GM21723 (cell line): ENCODE measurements at regions not wholly inside any gene's neighbourhood (a gene's known extent, or its start where the extent isn't known, plus 50 kb on each side); places are given as distances from the start of the nearest gene placed in this dataset.

Experiments
- ATAC-seq: cut with Tn5 transposase; IDR thresholded peaks from one replicate; pipeline ENCODE4 v1.9.1; 2021; ENCODE audit warnings: mild to moderate bottlenecking, moderate library complexity; ENCODE audit not compliant: unreplicated experiment

DNA sequence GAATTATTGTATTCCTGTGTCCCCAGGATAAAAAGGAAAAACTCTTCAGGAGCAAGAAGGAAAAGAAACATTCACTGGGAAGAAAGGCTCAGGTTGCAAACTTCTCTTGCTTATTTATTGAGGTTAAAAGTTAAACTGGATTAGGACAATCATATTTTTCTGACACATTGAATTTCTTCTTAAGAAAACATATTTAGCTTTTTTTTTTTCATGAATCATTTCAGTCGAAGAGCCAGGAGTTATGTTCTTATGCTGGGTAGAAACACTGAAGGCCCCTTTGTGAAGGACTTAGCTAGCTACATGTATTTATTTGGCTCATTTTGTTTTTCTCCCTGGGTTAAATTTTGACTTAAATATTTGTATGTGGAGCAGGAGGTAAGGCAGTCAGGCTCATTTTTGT is 434.0 kb downstream of the KLF5 start:
- no peak for ATAC-seq

DNA sequence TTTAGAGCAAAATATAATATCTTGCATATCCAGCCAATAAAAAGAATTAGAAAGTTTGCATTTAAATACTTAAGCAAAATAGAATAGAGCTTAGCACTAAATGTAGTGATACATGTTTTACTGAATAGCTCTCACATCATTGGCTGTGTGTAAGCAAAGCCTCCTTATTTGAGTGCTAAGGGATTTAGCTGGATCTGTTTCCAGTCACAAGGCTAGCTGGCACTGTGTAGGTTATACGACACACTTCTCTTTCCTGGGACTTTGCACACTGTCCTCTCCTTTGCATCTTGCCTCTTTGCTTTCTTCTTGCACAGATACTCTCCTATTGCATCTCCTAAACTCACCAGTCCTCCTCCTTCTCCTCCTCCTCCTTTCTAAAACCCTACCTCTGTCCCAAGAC is 423.8 kb downstream of the KLF5 start:
- ATAC-seq = no peak

DNA sequence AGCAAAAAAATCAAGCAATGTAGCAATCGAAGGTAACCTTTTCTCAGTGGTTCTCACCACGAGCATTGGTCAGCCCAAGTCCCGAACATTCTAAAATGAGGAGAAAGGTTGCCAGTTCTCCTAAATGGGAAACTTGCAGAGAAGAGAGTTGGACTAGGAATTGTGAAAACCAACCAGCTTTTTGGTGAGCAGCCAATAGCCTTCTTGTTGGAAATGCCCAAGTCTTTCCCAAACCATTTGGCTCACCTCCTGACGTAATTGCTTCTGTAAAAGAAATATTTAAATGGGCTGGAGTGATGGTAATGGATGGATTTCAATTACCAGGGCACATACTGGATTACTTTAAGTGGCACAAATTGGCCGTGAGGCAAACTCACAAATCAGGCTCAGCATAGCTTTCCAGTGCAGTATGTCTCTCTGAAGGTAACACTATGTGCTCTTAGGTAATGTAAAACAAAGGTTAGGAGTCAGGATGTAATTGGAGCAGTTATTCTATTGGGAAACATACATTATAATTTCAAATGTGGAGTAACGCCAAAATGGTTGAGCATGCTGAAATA is 423.2 kb downstream of the KLF5 start:
- ATAC-seq = no peak

DNA sequence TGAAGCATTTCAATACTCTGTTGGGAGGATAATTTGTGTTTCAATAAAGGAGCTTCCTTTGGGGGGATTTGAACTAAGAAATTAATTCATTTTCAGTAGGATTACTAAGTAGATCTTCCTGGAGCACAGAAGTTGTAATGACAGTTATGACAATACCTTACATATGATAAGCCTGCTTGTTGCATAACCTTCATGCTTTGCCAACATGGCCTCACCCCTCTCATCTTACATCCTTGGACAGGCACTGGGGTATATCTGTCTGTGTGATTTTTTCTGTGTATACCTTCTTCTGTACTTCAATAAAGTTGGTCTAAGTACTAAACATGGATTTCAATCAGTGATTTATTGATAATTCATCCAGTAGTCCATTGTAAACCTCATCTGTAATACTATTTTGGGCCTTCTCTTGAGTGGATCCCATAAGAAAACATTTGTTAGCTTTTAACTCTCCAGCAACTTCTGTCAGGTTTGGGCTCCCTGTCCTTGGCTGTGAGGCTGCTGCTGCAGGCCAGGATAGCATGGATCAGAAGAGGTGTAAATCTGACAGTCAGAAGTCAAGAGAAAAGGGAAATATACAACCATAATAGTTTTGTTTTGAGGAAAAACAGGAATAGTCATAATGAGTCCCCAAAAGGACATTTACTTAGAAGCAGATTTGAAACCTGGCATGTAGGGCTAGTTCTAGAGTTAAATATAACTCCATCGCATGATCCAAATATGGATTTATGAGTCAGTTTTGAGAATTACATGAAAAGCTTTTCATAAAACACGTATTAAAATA is 422.2 kb downstream of the KLF5 start:
- ATAC-seq = no peak

DNA sequence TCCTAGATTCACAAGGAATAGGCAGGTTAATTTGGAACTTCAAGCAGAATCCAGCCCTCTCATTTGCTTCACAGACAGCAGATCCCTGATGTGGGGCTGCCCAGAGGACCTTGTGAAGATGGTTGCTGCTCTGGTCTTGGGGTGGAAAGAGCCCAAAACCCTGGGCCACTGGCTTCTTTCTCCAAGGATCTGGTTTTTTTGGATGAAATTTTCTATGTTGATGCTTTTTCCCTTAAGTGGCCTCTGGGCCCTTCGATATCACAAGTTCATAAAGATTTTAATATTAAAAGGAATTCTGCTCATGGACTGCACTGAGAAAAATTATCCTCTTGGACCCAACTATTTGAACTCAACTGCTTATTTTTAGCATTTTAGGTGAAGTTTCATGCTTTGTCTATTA is 421.1 kb downstream of the KLF5 start:
- no peak for ATAC-seq

DNA sequence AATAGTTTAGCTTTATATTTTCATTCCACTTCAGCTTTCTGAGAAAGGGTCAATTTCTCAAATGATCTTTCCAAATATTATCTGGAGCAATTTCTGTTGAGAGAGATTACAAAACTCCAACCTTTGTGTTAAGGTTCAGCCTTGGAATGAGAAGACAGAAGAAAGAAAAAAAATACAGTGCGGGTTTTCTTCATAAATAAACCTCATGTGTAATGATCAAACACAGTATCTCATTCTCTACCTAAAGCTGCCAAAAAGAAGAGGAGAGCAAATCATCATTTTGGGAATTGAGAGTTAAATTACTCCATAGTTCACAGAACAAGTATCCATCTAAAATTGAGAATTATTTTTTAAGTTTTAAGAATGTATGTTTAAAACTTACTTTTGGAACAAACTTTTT is 420.5 kb downstream of the KLF5 start:
- ATAC-seq = no peak

DNA sequence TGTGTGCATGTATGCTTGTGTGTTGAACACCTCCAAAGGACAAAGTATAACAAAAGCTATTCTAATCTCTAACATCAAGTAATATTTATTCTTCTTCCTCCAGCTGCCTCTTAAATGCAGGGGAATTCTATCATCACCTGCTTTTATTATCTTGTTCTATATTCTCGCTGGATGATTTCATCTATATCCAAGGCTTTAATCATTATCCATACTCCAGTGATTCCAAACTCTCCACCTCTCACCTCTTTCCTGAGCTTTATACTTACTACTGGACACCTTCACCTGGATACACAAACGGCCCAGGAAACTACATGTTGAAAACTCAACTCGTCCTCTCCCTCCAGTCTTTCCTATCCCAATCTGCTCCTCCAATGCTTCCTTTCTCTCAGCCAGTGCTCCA is 418.6 kb downstream of the KLF5 start:
- ATAC-seq = no peak

DNA sequence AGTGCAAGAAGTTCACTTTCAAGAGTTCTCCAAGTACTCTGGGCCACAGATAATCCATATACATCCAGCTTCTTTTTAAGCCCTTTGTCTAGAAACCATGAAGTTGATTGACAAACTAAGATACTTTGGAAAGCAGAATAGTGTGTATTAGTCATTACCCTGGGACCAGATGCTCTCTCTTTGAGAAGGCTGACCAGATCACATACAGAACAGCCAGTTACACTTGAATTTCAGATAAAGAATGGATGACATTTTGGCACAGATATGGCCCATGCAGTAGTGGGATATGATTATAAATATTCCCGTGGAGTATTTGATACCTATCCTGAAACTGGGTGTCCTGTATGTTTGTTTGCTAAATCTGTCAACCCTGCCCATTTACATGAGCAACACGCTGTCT is 414.2 kb downstream of the KLF5 start:
- ATAC-seq = no peak

DNA sequence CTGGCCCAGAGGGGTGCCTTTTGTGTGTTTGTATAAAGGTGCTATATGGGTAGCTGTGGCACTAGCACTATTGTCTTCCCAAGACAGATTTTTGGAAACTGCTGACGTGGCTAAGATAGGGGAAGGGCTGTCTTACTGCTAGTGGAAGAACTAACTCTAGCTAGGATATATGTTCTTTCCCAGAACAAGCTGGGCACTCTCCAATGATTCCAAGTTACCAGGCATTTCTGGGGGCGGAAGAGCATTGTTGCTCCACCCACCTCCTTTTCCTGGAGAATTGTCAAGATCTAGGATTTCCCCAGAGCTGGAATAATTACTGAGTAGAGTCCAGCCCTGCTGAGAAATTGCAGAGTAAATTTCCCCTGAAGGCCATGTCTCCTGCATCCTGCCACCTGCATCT is 408.3 kb downstream of the KLF5 start:
- ATAC-seq = no peak

DNA sequence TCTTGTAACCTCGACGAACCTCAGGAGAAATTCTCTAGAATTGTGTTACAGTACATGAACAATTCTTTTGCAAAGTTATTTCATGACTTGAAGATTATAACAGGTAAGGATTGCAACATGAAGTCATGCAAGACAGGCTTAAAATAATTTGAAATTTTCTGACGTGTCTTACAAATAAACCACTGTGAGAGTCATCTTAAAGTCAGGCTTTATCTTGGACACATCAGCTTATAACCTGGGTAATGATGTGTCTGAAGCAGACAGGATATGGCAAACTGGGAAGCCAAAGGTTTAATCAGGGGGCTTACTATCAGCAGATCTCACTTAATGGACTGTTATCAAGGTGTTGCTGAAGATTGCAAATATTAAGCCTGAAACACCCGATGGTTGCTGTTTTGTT is 407.8 kb downstream of the KLF5 start:
- ATAC-seq = no peak

DNA sequence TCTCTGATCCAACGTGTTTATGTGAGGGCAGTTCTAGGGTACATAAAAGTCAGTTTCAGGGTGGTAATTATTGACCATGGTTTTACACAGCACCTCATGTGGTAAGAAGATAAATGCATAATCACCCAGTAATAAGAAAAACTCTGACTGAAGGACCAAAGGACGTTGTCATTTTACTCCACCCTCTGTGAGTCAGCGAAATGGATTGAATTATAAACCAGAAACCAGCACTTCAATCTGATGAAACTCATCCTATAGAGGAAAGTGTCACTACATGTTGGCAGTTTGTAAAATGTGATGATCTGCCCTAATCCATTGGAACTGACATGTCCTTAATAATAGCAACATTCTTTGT is 406.8 kb downstream of the KLF5 start:
- ATAC-seq = no peak

DNA sequence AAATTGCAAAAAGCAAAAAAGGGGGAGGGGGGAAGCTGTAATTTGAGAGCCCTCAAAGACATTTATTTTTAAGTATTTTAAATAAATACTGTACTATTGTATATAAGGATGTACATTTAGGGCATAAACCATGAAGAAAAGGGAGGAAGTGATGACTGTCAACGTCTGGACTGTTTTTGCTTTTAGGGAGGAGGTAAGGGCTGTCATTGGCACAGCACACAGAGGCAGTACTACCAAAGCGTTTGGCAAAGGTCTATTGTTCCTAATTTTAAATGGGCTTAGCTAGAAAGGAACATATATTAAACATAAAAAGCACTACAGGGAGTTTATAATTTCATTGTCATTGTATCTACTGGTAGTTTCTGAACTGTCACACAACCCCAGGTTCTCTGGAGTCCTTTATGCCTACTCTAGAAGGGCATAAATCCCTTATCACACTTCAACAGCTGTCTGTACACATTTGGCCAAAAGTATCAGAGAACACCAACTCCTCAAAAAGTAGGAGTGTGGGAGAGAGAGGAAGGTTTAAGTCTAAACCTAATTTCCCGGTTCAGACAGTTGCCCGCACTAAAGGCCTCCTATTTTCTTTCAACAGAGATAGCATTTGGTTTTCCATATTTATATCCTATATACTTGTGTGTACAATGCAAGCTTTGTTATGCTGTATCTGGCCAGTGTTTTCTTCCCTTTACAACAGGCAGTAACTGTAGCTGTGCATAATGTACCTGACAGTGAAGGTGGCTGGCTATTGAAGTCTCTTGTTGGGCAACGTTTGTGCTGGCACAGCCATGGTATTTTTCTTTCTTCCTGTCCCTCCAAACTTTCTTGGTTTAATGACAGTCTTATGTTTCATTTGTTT is 406.2 kb downstream of the KLF5 start:
- no peak for ATAC-seq

DNA sequence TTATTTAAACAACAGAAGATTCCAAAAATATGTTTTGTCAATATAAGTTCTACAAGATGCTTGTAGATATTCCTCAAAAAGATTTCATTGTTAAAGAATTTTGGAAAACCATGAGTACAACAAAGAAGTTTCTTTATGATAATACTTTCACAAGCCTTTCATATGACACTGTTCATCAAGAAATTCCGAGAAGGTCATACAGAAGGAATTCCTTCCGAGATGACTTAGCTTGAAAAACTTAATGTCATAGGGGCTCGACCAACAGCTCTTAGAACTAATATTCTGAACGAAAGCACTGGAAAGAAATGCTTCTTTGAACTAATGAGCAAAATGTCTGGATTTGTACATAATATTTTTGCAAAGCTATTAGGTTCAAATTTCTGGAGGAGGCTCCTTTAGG is 403.4 kb downstream of the KLF5 start:
- ATAC-seq = no peak

DNA sequence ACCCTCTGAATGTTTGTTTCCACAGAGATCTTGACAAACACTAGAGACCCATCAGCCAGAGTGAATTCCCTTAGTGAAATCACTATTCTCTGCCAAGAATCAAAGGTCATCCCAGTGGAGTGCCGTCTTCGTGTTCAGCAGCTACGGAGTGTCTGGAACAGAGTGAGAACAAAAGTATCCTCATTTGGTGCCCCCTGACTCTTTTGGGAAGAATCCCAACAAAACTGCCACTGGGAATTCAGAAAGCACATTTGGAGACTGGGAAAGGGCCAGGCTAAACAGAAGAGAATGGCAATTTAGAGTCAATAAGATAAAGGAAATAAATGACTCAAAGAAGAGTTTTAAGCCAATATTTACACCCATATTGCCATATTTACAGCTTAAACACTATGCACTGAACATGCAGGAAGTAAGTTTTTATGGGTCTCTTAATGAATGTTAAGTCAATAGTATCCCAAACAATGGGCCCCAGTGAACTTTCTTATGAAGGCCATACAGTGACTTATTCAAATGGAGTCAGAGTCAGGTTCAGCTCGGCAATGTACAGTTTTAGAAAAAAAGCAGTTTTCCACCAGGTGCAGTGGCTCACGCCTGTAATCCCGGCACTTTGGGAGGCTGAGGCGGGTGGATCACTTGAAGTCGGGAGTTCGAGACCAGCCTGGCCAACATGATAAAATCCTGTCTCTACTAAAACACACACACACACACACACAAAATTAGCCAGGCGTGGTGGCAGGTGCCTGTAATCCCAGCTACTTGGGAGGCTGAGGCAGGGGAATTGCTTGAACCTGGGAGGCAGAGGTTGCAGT is 392.6 kb downstream of the KLF5 start:
- ATAC-seq = no peak

DNA sequence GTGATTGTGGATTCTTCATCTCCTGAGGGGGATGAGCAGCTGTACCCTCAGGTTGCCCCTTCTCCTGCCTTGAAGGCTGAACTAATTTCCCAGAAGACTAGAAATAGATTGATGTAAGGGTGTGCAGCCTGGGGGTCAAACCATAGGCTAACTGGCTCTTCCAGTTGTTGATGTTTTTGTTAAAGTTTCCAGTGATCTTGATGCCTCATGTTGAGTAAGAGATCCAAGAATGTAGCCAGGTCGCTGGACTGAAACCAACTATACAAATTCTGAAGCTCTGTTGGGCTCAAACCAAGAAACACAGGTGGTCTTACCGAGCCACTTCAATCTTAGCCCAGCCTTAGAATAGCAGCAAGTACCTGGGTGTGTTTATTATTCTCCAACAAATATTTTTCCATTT is 391.8 kb downstream of the KLF5 start:
- ATAC-seq = no peak

DNA sequence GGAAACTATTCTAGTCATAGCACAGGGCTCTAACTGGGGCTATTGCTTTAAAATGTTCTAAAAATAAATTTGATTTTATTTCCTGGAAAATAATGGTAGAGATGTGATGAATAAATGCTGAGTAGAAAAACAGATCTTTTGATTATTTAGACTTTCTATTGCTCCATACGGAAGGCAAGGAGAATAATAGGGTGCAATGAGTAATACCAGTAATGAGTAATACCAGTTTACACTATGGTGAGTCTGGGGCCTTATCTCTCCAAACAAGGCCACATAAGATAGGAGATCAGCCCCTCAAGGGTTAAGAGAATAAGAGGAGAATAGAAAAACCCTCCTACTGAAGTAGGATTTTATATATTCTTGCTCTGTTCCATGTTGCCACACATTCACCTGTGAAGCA is 390.4 kb downstream of the KLF5 start:
- ATAC-seq = no peak

DNA sequence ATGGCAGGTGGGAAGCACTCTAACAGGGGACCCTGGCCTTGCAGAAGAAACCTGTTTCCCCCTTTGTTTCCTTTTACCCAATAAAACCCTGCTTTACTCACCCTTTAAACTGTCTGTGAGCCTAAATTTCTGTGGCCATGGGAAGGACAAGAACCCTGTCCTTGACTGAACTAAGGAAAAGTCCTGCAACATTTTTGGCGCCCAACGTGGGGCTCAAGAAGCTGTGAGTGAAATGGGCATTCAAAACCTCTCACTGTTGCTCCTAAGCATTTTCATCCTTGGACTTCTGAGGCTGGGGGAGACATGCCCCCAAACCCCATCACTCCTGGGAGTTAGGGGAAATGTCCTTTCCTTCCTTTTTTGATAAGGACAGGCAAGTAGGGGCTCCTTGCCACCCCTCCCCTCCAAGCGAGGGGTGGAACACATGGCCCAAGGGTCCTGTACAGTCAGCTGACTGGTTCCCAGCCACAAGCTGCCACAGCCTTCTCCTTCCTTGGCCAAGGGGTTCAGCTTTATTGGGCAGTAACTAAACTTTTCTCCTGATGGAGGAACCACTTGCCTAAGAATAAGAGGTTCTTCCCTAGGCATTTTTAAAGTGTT is 381.6 kb downstream of the KLF5 start:
- no peak for ATAC-seq

DNA sequence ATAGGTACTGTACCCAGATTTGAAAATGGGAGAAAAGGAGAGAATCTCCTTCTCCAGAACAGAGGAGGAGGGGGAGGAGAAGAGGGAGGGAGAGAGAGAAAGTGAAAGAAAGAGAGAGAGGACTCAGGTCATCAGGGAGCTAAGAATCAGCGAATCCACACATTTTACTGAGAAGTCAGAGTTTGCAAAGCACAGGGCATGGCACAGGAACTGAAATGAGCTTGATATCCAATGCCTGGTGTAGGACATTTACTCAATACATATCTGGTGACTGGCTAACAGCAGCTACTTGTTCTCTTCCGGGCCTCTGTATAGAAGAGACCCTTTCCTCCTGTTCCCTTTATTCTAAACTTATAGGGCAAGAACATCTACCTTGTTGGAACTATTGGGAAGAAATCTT is 375.1 kb downstream of the KLF5 start:
- ATAC-seq = no peak

DNA sequence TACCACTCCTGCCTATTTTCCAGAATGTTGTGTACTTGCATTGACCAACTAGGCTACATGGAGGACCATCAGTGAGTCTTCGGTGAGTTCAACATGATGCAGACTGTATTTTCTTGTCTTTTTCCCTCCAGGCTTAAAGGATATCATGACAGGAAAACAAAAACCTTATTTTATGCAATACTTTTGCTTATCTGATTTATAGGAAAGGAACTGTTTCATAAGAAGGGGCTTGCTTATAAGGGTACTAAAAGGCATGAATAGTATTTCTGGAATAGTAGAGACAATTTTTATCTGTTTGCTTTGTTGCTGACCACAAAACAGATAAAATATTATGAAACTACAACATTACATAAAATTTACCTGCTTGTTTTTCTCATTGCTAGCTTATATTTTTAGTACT is 374.7 kb downstream of the KLF5 start:
- no peak for ATAC-seq

DNA sequence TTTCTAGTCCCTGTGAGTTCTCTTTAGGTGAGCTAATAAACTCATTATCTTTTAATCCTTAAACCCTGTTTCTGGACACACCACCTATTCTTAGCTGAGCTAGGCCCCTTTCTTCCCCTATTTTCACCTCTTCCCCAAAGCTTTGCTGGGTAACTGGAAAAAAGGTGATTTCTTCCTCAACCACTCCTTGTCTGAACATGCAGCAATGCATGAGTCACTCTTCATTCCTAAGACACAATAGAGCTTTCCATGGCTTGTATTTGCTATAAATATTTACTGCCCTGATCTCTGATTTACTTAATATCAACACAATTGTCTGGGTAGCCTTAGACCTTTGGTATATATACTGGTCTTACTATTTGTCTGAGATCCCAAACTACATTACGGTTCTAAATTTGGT is 370.9 kb downstream of the KLF5 start:
- ATAC-seq = no peak

DNA sequence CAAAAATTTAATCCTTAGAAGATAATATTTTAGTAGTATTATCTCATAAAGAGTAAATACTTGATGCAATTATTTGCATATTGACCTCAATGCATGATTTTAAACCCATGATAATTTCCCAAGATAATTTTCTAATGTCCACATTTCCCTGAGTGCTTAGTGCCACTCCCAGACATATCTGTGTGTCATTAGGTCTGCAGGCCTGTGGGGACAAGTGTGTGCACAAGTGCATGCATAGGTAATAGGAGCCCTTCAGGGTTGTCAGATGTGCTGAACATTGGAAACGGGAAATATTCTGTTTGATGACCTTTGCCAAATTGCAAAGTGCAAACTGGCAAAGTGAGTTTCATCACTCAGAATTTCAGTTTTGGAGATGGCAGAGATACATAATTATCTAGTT is 369.9 kb downstream of the KLF5 start:
- no peak for ATAC-seq
